Stimulated activated CD4-positive, alpha-beta T cell treated with anti-CD3 and anti-CD28 coated beads, Interleukin-1b, Interleukin-23, amount 100 ng/mL, for 24 hours (primary cell): ENCODE measurements at regions not wholly inside any gene's neighbourhood (a gene's known extent, or its start where the extent isn't known, plus 50 kb on each side); places are given as distances from the start of the nearest gene placed in this dataset.

Experiments
- DNase-seq, 4 experiments: peaks; one replicate each; pipeline ENCODE4 v3.0.0-alpha.2; 2020; ENCODE audit warnings: low read depth in 4 of 4, low spot score in 1 of 4

- DNase-seq, result no peak
Observed at GRCh38 chr9:105912157-105912862, 218.0 kb downstream of the TMEM38B start.

- DNase-seq, result no peak
Observed at GRCh38 chr9:105912863-105913516, 218.6 kb downstream of the TMEM38B start.

- no peak for DNase-seq
Observed at GRCh38 chr9:105921057-105921726, 226.9 kb downstream of the TMEM38B start.

GRCh38 chr9:105928416-105928815 is 234.1 kb downstream of the TMEM38B start:
- DNase-seq, result no peak

- DNase-seq, result no peak
Observed at GRCh38 chr9:105930011-105930627, 235.8 kb downstream of the TMEM38B start.

- DNase-seq, result no peak
Observed at GRCh38 chr9:105932276-105932675, 237.9 kb downstream of the TMEM38B start.

- DNase-seq, result no peak
Observed at GRCh38 chr9:105950448-105950847, 256.1 kb downstream of the TMEM38B start.

- no peak for DNase-seq
Observed at GRCh38 chr9:105950894-105951293, 256.6 kb downstream of the TMEM38B start.

GRCh38 chr9:105954517-105954916 is 260.2 kb downstream of the TMEM38B start:
- DNase-seq, result no peak

- no peak for DNase-seq
Observed at GRCh38 chr9:105957830-105958229, 263.5 kb downstream of the TMEM38B start.

GRCh38 chr9:105958587-105958986 is 264.2 kb downstream of the TMEM38B start:
- no peak for DNase-seq

- DNase-seq, result no peak
Observed at GRCh38 chr9:105959531-105959930, 265.2 kb downstream of the TMEM38B start.

- no peak for DNase-seq
Observed at GRCh38 chr9:105963343-105964099, 269.2 kb downstream of the TMEM38B start.

- DNase-seq, result no peak
Observed at GRCh38 chr9:105964156-105964555, 269.8 kb downstream of the TMEM38B start.

GRCh38 chr9:105966834-105967233 is 272.5 kb downstream of the TMEM38B start:
- no peak for DNase-seq

- no peak for DNase-seq
Observed at GRCh38 chr9:105967248-105967647, 272.9 kb downstream of the TMEM38B start.

- DNase-seq, result no peak
Observed at GRCh38 chr9:105967797-105968196, 273.5 kb downstream of the TMEM38B start.

GRCh38 chr9:105968811-105969466 is 274.6 kb downstream of the TMEM38B start:
- no peak for DNase-seq

- DNase-seq, result no peak
Observed at GRCh38 chr9:105969636-105970035, 275.3 kb downstream of the TMEM38B start.

GRCh38 chr9:105971986-105972385 is 277.6 kb downstream of the TMEM38B start:
- no peak for DNase-seq
